ENCODE measurements at regions not wholly inside any gene's neighbourhood (a gene's known extent, or its start where the extent isn't known, plus 50 kb on each side); places are given as distances from the start of the nearest gene placed in this dataset.

DNA sequence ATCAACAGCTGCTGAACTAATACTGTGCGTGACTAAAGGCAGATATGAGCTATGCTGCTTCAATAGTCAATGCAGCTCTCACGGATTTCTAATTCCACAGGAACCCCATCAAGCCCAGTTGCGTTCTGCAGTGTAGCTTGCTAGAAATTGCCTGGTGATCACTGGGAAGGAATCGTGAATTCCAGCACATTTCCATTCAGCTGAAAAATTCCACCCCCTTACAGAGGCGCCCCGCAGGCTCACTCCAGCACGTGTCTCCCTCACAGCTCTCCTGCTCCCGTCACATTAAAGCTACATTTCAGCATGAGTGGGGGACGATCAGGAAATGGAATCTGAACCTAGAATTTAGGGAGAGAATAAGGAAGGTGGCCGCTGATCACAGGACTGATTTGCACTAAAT is 534.8 kb downstream of the TCERG1L start:
- TF ChIP-seq, protein P1, sequence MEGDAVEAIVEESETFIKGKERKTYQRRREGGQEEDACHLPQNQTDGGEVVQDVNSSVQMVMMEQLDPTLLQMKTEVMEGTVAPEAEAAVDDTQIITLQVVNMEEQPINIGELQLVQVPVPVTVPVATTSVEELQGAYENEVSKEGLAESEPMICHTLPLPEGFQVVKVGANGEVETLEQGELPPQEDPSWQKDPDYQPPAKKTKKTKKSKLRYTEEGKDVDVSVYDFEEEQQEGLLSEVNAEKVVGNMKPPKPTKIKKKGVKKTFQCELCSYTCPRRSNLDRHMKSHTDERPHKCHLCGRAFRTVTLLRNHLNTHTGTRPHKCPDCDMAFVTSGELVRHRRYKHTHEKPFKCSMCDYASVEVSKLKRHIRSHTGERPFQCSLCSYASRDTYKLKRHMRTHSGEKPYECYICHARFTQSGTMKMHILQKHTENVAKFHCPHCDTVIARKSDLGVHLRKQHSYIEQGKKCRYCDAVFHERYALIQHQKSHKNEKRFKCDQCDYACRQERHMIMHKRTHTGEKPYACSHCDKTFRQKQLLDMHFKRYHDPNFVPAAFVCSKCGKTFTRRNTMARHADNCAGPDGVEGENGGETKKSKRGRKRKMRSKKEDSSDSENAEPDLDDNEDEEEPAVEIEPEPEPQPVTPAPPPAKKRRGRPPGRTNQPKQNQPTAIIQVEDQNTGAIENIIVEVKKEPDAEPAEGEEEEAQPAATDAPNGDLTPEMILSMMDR (IDR thresholded peaks at IDR 0.05) = no peak
- TF ChIP-seq MAFK (IDR thresholded peaks at IDR 0.05; ENCODE audit: partially characterized antibody) = no peak
- TF ChIP-seq MAZ (IDR thresholded peaks at IDR 0.05; ENCODE audit: borderline replicate concordance, low read depth, low read length) = no peak
- TF ChIP-seq EP300 (IDR thresholded peaks at IDR 0.05) = no peak
- no peak for TF ChIP-seq POLR2A (IDR thresholded peaks at IDR 0.05; ENCODE audit: low read length)
- TF ChIP-seq, protein P2, sequence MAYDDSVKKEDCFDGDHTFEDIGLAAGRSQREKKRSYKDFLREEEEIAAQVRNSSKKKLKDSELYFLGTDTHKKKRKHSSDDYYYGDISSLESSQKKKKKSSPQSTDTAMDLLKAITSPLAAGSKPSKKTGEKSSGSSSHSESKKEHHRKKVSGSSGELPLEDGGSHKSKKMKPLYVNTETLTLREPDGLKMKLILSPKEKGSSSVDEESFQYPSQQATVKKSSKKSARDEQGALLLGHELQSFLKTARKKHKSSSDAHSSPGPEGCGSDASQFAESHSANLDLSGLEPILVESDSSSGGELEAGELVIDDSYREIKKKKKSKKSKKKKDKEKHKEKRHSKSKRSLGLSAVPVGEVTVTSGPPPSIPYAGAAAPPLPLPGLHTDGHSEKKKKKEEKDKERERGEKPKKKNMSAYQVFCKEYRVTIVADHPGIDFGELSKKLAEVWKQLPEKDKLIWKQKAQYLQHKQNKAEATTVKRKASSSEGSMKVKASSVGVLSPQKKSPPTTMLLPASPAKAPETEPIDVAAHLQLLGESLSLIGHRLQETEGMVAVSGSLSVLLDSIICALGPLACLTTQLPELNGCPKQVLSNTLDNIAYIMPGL (CRISPR knock-in tag; IDR thresholded peaks at IDR 0.05; ENCODE audit: borderline replicate concordance) = no peak
- no peak for TF ChIP-seq RAD21 (conservative IDR thresholded peaks at IDR 0.05 in 1 of 2, IDR thresholded peaks at IDR 0.05 in 1 of 2)
- no peak for TF ChIP-seq GATA3 (IDR thresholded peaks at IDR 0.05; ENCODE audit: borderline replicate concordance)
- no peak for TF ChIP-seq USF2 (IDR thresholded peaks at IDR 0.05)
- no peak for TF ChIP-seq CEBPB (IDR thresholded peaks at IDR 0.05)
- no peak for TF ChIP-seq JUNB (IDR thresholded peaks at IDR 0.05)
- TF ChIP-seq MAX (IDR thresholded peaks at IDR 0.05) = no peak

Measured in A549 (cell line).